ENCODE measurements at regions not wholly inside any gene's neighbourhood (a gene's known extent, or its start where the extent isn't known, plus 50 kb on each side); places are given as distances from the start of the nearest gene placed in this dataset.
"Not testable (repeated sequence)": the region's sequence is repeated elsewhere in the genome, so short reads cannot be mapped to it uniquely, and the experiment has no call there.

GRCh38 chr18:70395771-70396170 lies 106.9 kb downstream of the SOCS6 start:
- TF ChIP-seq CTCF, POLR2A (IDR thresholded peaks at IDR 0.05): not testable (repeated sequence)

Measured in uterus (tissue), 2 donors.